ENCODE measurements at regions not wholly inside any gene's neighbourhood (a gene's known extent, or its start where the extent isn't known, plus 50 kb on each side); places are given as distances from the start of the nearest gene placed in this dataset.
"Not testable (repeated sequence)": the region's sequence is repeated elsewhere in the genome, so short reads cannot be mapped to it uniquely, and the experiment has no call there.

- DNase-seq (ENCODE audit: low spot score): no peak
- intact Hi-C loops (cut with DNase I): no loop called here
- ATAC-seq: no peak
These were observed 236.2 kb upstream of the PRSS58 start for GRCh38 chr7:142494021-142494420.

- ATAC-seq (no peak), DNase-seq (ENCODE audit: low spot score) (no peak)
- intact Hi-C loops (cut with DNase I): no loop called here
These were observed 231.0 kb upstream of the PRSS58 start for GRCh38 chr7:142488842-142489241.

DNA sequence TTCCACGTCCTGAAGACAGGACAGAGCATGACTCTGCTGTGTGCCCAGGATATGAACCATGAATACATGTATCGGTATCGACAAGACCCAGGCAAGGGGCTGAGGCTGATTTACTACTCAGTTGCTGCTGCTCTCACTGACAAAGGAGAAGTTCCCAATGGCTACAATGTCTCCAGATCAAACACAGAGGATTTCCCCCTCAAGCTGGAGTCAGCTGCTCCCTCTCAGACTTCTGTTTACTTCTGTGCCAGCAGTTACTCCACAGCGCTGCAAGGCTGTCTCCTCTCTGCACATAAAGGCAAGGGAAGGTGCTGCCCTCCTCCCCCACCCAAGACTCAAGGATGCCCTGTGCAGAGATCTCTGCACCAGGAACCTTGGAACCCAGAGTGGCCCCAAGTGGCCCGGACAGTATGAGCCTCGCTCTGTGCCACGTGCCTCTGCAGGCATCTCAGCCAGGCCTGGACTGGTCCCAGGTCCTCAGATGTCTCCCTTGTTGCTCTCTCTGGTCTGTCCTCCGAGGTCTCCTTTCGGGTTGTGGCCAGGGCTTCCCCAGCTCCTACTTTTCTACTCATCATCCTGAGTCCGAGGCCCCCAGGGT lies 230.3 kb upstream of the PRSS58 start:
- intact Hi-C loops (cut with DNase I): no loop called here
- DNase-seq (ENCODE audit: low spot score) (no peak), ATAC-seq (no peak)

DNA sequence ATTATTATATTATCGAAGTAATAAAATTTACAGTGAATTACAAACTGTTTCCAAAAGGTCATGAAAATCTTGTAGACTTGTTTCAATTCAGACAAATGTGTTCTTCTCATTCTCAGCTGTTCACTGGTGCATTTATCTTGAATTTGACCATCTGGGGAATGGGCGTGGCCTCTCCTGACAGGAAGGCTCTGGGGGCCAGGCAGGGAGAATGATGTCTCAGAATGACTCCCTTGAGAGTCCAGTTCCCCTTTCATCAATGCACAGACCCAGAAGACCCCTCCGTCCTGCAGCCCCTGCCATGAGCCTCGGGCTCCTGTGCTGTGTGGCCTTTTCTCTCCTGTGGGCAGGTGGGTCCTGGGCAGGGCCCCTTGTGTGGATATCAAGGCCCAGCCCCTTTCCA lies 229.7 kb upstream of the PRSS58 start:
- ATAC-seq; DNase-seq (ENCODE audit: low spot score); intact Hi-C loops (cut with DNase I): not testable (repeated sequence)

- DNase-seq (ENCODE audit: low spot score) (no peak), ATAC-seq (no peak)
- intact Hi-C loops (cut with DNase I): no loop called here
These were observed 229.3 kb upstream of the PRSS58 start for GRCh38 chr7:142487124-142487523.

DNA sequence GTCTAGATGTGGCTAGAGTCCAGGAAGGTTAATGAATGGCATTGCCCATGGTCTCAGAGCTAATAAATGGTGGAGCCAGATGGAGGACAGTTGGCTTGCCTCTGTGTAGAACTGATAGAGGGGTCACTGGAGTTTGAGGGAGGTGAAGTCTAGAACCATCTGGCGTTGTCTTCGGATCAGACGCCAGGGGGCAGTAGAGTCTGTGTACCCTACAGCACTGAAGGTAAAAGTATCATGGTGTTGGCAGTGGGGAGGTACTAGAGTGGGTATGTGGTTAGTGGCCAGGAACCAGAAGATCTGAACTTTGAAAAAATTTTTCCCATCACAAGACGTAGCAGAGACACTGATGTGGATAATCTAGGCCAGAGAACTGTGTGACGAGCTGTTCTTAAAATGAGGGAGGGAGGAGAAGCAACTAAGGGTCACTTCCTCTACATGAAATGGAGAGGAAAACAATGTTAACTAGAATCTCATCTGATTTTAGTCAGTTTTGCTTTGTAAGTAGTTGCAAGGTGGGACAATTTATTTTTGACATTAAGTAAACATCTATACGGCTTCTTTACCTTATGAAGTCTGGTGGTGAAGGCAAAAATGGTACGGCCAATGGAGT lies 227.9 kb upstream of the PRSS58 start:
- ATAC-seq (peak; percentile 27), DNase-seq (ENCODE audit: low spot score) (no peak)
- intact Hi-C loops (cut with DNase I): no loop called here

GRCh38 chr7:142483659-142484317 lies 225.9 kb upstream of the PRSS58 start:
- ATAC-seq (no peak), DNase-seq (ENCODE audit: low spot score) (no peak)
- intact Hi-C loops (cut with DNase I): no loop called here

GRCh38 chr7:142482891-142483658 lies 225.2 kb upstream of the PRSS58 start:
- peak; percentile 65 for ATAC-seq
- intact Hi-C loops (cut with DNase I): no loop called here
- DNase-seq (ENCODE audit: low spot score): peak; percentile 71

GRCh38 chr7:142481548-142481947 lies 223.7 kb upstream of the PRSS58 start:
- DNase-seq (ENCODE audit: low spot score): no peak
- ATAC-seq: no peak
- intact Hi-C loops (cut with DNase I): no loop called here

DNA sequence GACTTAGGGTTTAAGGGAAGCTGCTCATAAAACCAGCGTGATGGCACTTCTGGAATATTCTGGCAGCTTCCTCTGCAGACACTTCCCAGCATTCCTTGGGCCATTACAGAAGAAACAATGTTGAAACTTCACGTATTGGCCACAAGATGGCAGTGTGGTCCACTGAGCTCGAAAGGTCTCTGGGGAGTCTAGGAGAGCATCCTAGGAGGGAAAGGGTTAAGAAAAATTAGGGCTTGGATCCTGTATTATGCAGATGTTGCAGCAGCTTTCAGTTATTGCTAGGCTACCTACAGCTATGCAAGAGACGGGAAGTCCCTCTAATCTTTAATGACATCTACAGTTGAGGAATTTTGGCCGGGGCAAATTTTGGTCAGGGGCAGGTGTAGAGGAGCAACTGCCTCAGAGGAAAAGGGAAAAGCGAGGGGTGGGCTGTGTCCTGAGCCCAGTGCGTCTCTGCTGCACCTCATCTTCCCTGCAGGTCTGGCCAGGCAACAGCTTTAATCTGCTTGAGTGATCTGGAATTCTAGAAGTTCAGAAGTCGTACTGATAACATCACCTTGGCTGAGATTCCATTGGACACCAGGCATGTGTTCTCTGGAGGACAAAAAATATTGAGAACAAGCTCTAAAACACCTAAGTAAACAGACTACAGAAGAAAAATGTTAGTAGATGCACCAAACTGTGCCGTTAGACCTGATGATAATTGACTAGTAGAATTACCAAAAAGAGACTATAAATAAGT lies 220.8 kb upstream of the PRSS58 start:
- ATAC-seq (peak; percentile 62), DNase-seq (ENCODE audit: low spot score) (no peak)
- intact Hi-C loops (cut with DNase I): no loop called here

DNA sequence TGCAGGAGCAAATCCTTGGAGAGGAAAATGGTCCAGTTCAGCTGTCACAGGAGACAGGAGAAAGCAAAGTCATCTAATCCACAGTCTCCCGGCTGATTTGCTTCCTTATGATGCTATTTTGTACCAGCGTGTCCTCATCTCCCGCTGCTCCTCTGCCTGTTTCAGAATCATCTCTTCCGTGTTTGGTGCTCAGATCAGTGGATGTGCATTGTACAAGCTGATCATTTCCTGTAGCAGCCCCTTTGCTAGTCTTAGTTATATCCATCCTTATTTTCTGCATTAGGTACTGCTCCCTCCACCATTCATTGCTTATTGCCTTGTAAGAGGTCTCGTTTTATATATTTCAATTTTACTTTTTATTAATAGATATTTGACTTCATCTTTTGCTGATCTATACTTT lies 219.9 kb upstream of the PRSS58 start:
- ATAC-seq; intact Hi-C loops (cut with DNase I); DNase-seq (ENCODE audit: low spot score): not testable (repeated sequence)

- no peak for DNase-seq (ENCODE audit: low spot score)
- ATAC-seq: peak; percentile 73
- intact Hi-C loops (cut with DNase I): no loop called here
These were observed 219.3 kb upstream of the PRSS58 start for GRCh38 chr7:142477079-142477651.

DNA sequence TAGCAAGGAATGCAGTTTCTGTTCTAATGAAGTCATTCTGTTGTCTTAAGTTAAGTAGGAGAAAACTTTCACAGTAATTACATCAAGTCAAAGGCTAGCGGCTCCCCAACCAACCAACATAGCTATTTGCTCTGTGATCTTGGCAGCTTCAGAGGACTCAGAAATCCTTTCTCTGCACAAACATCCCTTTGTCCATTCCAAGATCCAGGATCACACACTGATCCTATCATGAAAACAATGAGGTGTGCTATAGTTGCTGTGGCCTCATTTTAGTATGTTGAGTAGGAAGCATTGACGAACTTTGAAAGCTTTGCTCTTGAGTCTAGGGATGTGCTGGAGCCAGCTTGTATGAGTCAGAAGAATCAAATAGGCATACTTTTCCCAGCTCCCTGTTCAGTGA lies 218.2 kb upstream of the PRSS58 start:
- peak; percentile 8 for ATAC-seq
- intact Hi-C loops (cut with DNase I): no loop called here
- DNase-seq (ENCODE audit: low spot score): no peak

GRCh38 chr7:142471820-142472219 lies 214.0 kb upstream of the PRSS58 start:
- DNase-seq (ENCODE audit: low spot score) (no peak), ATAC-seq (no peak)
- intact Hi-C loops (cut with DNase I): no loop called here

GRCh38 chr7:142470544-142470830 lies 212.6 kb upstream of the PRSS58 start:
- ATAC-seq (no peak), DNase-seq (ENCODE audit: low spot score) (no peak)
- intact Hi-C loops (cut with DNase I): no loop called here

DNA sequence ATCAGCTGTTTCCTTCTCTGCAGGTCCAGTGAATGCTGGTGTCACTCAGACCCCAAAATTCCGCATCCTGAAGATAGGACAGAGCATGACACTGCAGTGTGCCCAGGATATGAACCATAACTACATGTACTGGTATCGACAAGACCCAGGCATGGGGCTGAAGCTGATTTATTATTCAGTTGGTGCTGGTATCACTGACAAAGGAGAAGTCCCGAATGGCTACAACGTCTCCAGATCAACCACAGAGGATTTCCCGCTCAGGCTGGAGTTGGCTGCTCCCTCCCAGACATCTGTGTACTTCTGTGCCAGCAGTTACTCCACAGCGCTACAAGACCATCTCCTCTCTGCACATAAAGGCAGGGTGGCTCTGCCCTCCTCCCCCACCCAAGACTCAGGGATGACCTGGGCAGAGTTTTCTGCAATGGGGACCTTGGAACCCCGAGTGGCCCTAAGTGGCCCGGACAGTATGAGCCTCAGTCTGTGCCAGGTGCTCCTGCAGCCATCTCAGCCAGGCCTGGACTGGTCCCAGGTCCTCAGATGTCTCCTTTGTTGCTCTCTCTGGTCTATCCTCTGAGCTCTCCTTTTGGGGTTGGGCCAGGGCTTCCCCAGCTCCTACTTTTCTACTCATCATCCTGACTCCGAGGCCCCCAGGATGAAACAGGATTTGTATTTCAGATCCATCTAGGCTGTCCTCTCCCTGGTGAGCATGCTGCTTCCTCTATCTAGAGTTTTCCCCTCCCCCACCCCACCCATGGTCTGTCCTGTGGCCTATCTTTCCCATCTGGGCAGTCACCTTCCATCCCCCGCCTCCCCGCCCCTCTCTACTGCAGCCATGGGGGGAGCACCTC lies 212.1 kb upstream of the PRSS58 start:
- ATAC-seq: no peak
- intact Hi-C loops (cut with DNase I): no loop called here

DNA sequence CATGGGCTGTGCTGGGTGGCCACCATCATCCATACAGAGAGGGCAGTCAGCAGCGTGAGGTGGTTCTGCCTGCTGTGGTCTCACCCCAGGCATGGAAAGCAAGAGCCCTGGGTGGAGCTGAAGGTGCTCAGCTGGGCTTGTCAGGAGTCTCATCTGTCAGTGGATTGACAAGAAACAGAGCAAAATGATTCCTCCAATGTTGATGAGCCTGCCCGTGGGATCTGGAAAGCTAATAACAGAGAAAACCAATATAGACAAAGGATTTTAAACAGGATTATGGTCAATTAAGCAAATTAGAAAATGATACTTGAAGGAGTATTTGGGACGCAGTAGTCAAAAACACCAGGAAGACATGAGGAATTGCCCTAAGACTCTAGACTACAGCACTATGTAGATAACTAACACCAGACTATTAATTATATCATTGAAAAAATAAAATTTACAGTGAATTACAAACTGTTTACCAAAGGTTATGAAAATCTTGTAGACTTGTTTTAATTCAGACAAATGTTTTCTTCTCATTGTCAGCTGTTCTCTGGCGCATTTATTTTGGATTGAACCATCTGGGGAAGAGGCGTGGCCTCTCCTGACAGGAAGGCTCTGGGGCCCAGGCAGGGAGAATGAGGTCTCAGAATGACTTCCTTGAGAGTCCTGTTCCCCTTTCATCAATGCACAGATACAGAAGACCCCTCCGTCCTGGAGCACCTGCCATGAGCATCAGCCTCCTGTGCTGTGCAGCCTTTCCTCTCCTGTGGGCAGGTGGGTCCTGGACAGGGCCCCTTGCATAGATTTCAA lies 211.2 kb upstream of the PRSS58 start:
- ATAC-seq: no peak
- no peak for DNase-seq (ENCODE audit: low spot score)
- intact Hi-C loops (cut with DNase I): no loop called here

More for the DNA sequence above, 212.1 kb upstream of the PRSS58 start:
- DNase-seq (ENCODE audit: low spot score): no peak

All from sciatic nerve (tissue), 2 donors.